Lower lobe of right lung (tissue), 2 donors: ENCODE measurements at regions not wholly inside any gene's neighbourhood (a gene's known extent, or its start where the extent isn't known, plus 50 kb on each side); places are given as distances from the start of the nearest gene placed in this dataset.
A peak's percentile ranks its signal among the peaks of the same experiment; 100 is the strongest.

ENCODE experiments used
- ATAC-seq, 2 donors: fragments of 200-7000 bp; cut with Tn5 transposase; one replicate each; pipeline ENCODE4 v1.9.1; 2020 to 2022; ENCODE audit warnings: mild to moderate bottlenecking in 2 of 2, moderate library complexity in 2 of 2
- DNase-seq: peaks from one replicate; pipeline ENCODE4 v3.0.0-alpha.2; 2020
- H3K27ac ChIP-seq: fragments of 200-600 bp; one replicate; pipeline ENCODE4 v1.8.0; 2022
- H3K27me3 ChIP-seq: fragments of 200-600 bp; one replicate; pipeline ENCODE4 v1.8.0; 2022; ENCODE audit warnings: low read depth
- H3K36me3 ChIP-seq: fragments of 200-600 bp; one replicate; pipeline ENCODE4 v1.8.0; 2022; ENCODE audit warnings: mild to moderate bottlenecking
- H3K4me1 ChIP-seq: fragments of 200-600 bp; one replicate; pipeline ENCODE4 v1.8.0; 2022
- H3K4me3 ChIP-seq: fragments of 200-600 bp; one replicate; pipeline ENCODE4 v1.8.0; 2022; ENCODE audit warnings: mild to moderate bottlenecking
- H3K9me3 ChIP-seq: fragments of 200-600 bp; one replicate; pipeline ENCODE4 v1.8.0; 2022
- CTCF ChIP-seq: fragments of 200-600 bp; IDR thresholded peaks from one replicate; pipeline ENCODE4 v1.8.0; 2022; ENCODE audit warnings: antibody characterized with exemption, mild to moderate bottlenecking
- intact Hi-C: fragments of 100-400 bp; cut with DNase I; formaldehyde crosslinking; loops from one replicate; pipeline ENCODE4 v1.11.0; 2022
- donor health status: DM: no; HTN: yes; CAD: no; lungs with severe emphysema.

GRCh38 chr10:107800061-107800460 lies 635.6 kb upstream of the SORCS1 start:
- Histone ChIP-seq H3K27ac (no peak overlapping the region), H3K27me3 (no peaks in the 10 kb centered on the region), H3K9me3 (no peaks in the 10 kb centered on the region), H3K4me3 (no peak overlapping the region), H3K4me1 (no peaks in the 10 kb centered on the region), H3K36me3 (no peaks in the 10 kb centered on the region)
- no peak for TF ChIP-seq CTCF
- intact Hi-C loops: no loop called here
- DNase-seq: no peak
- ATAC-seq: no peak

GRCh38 chr10:107790271-107790670 lies 625.8 kb upstream of the SORCS1 start:
- no peaks in the 10 kb centered on the region for H3K4me1 ChIP-seq
- TF ChIP-seq CTCF: no peak
- no peak for ATAC-seq
- H3K4me3 ChIP-seq: no peak overlapping the region
- DNase-seq: no peak
- no peaks in the 10 kb centered on the region for H3K36me3 ChIP-seq
- intact Hi-C loops: no loop called here
- H3K9me3 ChIP-seq: peaks cover 10% of the 10 kb centered on the region
- no peak overlapping the region for H3K27ac ChIP-seq
- H3K27me3 ChIP-seq: no peaks in the 10 kb centered on the region

GRCh38 chr10:107771066-107771465 lies 606.6 kb upstream of the SORCS1 start:
- Histone ChIP-seq H3K9me3 (no peaks in the 10 kb centered on the region), H3K4me3 (no peak overlapping the region), H3K27ac (no peak overlapping the region), H3K4me1 (no peaks in the 10 kb centered on the region), H3K27me3 (no peaks in the 10 kb centered on the region), H3K36me3 (no peaks in the 10 kb centered on the region)
- DNase-seq (no peak), ATAC-seq (peak in 1 of 2 donors; percentile 46)
- no peak for TF ChIP-seq CTCF
- intact Hi-C loops: no loop called here

GRCh38 chr10:107767185-107767584 lies 602.7 kb upstream of the SORCS1 start:
- no peak for DNase-seq
- Histone ChIP-seq H3K27ac (no peak overlapping the region), H3K4me1 (no peaks in the 10 kb centered on the region), H3K36me3 (no peaks in the 10 kb centered on the region), H3K4me3 (no peak overlapping the region), H3K27me3 (no peaks in the 10 kb centered on the region), H3K9me3 (peaks cover 3% of the 10 kb centered on the region)
- intact Hi-C loops: no loop called here
- TF ChIP-seq CTCF: no peak
- no peak for ATAC-seq

GRCh38 chr10:107754814-107755213 lies 590.3 kb upstream of the SORCS1 start:
- H3K4me3 ChIP-seq: no peak overlapping the region
- no peak overlapping the region for H3K27ac ChIP-seq
- no peaks in the 10 kb centered on the region for H3K36me3 ChIP-seq
- DNase-seq: no peak
- no peak for ATAC-seq
- no peaks in the 10 kb centered on the region for H3K4me1 ChIP-seq
- intact Hi-C loops: no loop called here
- H3K27me3 ChIP-seq: no peaks in the 10 kb centered on the region
- no peaks in the 10 kb centered on the region for H3K9me3 ChIP-seq
- TF ChIP-seq CTCF: no peak

GRCh38 chr10:107749235-107749634 lies 584.7 kb upstream of the SORCS1 start:
- intact Hi-C loops: no loop called here
- DNase-seq: no peak
- Histone ChIP-seq H3K4me1 (no peaks in the 10 kb centered on the region), H3K4me3 (no peak overlapping the region), H3K27me3 (no peaks in the 10 kb centered on the region), H3K36me3 (no peaks in the 10 kb centered on the region), H3K9me3 (no peaks in the 10 kb centered on the region), H3K27ac (no peak overlapping the region)
- no peak for ATAC-seq
- TF ChIP-seq CTCF: no peak
